HK-2 (cell line): ENCODE measurements at regions not wholly inside any gene's neighbourhood (a gene's known extent, or its start where the extent isn't known, plus 50 kb on each side); places are given as distances from the start of the nearest gene placed in this dataset.
"Not testable (repeated sequence)": the region's sequence is repeated elsewhere in the genome, so short reads cannot be mapped to it uniquely, and the experiment has no call there.

Source experiments
- DNase-seq: peaks from one replicate; pipeline ENCODE4 v3.0.0-alpha.2; 2018; ENCODE audit not compliant: unreplicated experiment

DNA sequence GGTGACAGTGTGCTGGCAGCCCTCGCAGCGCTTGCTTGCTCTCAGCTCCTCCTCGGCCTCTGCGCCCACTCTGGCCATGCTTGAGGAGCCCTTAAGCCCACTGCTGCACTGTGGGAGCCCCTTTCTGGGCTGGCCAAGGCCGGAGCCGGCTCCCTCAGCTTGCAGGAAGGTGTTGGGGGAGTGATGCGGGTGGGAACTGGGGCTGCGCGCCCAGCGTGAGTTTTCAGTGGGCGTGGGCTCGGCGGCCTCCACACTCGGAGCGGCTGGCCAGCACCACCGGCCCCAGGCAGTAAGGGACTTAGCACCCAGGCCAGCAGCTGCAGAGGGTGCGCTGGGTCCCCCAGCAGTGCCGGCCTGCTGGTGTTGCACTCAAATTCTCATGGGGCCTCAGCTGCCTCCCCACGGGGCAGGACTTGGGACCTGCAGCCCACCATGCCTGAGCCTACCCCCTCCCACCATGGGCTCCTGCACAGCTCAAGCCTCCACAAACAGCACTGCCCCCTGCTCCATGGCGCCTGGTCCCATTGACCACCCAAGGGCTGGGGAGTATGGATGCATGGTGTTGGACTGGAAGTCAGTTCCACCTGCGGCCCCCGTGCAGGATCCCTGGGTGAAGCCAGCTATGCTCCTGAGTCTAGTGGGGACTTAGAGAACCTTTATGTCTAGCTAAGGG, 223.1 kb upstream of the PTPRD start:
- DNase-seq = no peak

- no peak for DNase-seq
These were observed 230.3 kb upstream of the PTPRD start for GRCh38 chr9:10843151-10843550.

DNA sequence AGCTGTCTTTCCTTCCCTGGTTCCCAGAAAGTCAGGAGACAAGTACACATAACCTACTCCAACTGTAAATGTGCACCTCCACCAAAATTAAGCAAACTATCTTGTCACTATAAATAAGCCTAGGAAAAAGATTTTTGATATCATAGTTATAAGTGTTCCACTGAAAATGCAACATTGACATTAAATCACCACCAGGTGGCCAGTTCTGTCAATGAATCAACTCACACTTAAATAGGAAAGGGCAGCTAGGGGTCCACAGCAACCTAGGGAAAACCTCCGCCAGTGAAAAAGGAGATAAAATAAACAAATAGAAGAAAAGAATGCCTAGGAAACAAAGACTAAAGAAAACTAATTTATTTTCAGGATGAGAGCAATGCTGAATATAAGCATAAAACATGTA, 243.0 kb upstream of the PTPRD start:
- DNase-seq = no peak

DNA sequence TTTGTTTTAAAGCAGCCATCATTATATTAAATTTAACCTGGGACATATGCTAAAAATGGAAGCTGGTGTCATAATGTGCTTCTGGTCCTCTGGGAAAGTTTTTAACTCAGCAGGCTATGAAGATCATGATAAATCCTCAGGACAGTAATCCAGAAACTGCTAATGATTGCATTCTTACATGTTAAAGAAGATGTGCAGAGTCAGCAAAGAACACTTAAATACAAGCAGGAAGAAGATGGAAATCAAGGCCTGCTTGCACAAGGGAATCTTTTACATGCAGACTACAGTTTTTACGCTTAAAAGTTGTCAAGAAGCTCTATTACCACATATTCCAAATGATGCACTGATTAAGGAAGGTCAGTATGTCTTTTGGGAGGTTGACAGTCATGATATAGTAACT, 246.0 kb upstream of the PTPRD start:
- no peak for DNase-seq

- DNase-seq = no peak
These were observed 250.7 kb upstream of the PTPRD start for GRCh38 chr9:10863476-10863875.

- DNase-seq = no peak
These were observed 254.4 kb upstream of the PTPRD start for GRCh38 chr9:10867194-10867593.

GRCh38 chr9:10869687-10870086, 256.9 kb upstream of the PTPRD start:
- DNase-seq = no peak

- no peak for DNase-seq
These were observed 261.2 kb upstream of the PTPRD start for GRCh38 chr9:10873999-10874398.

DNA sequence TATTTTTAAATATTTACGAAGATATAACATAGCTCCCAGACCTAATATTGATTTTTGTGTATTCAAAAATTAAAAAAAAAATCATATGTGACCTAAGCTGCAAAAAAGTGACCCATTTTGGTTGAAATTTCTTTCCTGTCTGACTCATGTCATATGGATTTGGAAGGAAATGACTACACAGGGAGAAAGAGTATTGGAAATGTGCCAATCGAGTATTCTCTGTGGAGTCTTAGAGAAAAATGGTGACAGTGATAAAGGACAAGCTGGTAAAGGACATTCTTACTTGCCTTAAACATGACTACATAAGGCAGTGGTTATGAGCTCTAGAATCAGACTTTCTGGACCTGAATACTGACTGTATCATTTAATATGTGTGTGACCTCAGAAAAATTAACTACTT, 262.9 kb upstream of the PTPRD start:
- DNase-seq = no peak

- DNase-seq = no peak
These were observed 263.5 kb upstream of the PTPRD start for GRCh38 chr9:10876333-10876732.

GRCh38 chr9:10890266-10890665, 277.5 kb upstream of the PTPRD start:
- not testable (repeated sequence) for DNase-seq

DNA sequence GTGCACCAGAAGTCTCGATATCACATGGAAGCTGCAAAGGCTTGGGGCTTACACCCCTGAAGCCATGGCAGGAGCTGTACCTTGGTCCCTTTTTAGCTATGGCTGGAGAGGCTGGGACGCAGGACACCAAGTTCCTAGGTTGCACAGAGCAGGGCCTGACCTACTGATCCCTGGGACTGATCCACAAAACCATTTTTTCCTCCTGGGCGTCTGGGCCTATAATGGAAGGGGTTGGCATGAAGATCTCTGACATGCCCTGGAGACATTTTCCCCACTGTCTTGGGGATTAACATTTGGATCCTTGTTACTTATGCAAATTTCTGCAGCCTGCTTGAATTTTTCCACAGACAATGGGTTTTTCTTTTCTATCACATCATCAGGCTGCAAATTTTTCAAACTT, 286.7 kb upstream of the PTPRD start:
- no peak for DNase-seq

DNA sequence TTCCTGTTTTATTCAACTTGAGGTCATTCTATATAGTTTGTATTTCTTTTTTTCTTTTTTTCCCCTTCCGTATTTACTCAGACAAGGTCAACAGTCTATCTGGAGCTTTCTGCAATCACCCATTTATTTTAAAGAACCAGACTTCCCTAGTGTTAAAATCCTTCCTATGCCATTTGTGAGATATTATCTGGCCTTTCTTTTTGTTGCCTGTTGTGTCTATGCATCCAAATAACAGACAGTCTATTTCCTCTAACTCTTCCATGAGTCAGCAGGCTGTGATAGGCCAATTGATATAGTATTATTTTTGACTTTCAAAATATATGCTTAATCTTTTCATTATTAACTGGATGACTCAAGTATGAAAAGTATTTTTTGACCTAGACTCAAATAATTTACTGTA, 291.2 kb upstream of the PTPRD start:
- DNase-seq = no peak

DNA sequence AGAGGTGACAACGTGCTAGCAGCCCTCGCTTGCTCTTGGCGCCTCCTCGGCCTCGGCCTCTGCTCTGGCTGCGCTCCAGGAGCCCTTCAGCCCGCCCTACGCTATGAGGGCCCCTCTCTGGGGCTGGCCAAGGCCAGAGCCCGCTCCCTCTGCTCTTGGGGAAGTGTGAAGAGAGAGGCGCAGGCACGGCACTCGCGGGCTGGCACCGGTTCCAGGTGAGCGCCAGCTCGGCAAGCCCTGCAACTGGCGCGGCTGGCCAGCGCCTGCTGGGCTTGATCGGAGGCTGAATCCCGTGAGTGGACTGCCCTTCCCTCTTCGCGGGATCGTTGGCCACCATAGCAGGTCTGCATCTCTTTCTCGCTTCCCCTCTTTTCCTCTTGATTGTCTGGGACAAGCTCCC, 298.0 kb upstream of the PTPRD start:
- no peak for DNase-seq

DNA sequence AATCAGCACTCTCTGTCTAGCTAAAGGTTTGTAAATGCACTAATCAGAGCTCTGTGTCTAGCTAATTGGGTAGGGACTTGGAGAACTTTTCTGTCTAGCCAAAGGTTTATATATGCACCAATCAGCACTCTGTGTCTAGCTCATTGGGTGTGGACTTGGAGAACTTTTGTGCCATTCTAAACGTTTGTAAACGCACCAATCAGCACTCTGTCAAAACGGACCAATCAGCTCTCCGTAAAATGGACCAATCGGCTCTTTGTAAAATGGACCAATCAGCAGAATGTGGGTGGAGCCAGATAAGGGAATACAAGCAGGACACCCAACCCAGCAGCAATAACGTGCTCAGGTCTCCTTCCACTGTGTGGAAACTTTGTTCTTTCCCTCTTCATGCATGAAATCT, 298.6 kb upstream of the PTPRD start:
- no peak for DNase-seq

GRCh38 chr9:10917001-10917400, 304.2 kb upstream of the PTPRD start:
- DNase-seq = no peak

- DNase-seq = no peak
These were observed 308.9 kb upstream of the PTPRD start for GRCh38 chr9:10921671-10922070.

- DNase-seq = no peak
These were observed 313.1 kb upstream of the PTPRD start for GRCh38 chr9:10925896-10926295.

DNA sequence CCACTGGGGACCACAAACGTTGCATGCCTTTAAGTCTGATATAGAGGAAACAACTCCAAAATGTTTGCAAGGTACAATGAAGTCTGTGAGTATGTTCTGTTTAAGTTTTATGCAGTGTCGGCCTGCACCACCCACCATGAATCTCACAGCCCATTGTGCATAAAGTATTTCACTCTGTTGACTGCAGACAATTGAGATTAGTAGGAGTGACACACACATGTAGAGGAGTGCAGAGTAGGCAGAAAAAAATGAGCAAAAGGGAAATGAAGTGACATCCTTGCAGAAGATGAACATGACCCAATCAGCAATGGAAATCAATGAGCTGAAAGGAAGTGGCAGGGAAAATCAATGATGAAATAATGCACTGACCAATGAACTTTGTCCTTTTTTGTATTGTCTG, 315.6 kb upstream of the PTPRD start:
- no peak for DNase-seq

GRCh38 chr9:10930081-10930480, 317.3 kb upstream of the PTPRD start:
- DNase-seq = no peak

- DNase-seq = no peak
These were observed 334.0 kb upstream of the PTPRD start for GRCh38 chr9:10946676-10947410.

DNA sequence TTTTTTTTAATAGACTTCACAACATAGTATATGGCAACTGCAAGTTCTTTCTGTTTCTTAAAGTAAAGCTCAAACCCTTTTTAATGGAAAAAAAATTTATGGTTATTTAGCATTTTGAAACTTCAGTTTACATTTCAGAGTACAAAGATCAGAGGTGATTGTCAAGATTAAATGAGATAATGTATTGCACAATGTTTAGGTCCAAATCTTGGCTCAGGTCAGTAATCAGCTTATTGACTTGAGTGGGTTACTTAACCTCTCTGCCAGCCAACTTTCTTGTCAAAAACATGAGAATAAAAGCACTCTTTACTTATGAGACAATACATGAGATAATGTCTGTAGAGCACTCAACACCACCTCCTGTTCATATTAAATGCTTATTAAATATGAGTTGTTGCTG, 345.1 kb upstream of the PTPRD start:
- DNase-seq = no peak

GRCh38 chr9:10961883-10962282, 349.1 kb upstream of the PTPRD start:
- no peak for DNase-seq

- DNase-seq = no peak
These were observed 370.4 kb upstream of the PTPRD start for GRCh38 chr9:10983251-10983650.
